AG04450 (cell line): ENCODE measurements at regions not wholly inside any gene's neighbourhood (a gene's known extent, or its start where the extent isn't known, plus 50 kb on each side); places are given as distances from the start of the nearest gene placed in this dataset.

Experiments used
- CTCF ChIA-PET: fragments of 300-600, 350-600 bp; formaldehyde crosslinking; extraction: SDS; loops from one replicate; lab custom pipeline; 2022; ENCODE audit warnings: antibody characterized with exemption, inconsistent platforms; lab: Charles Lee
- POLR2A ChIA-PET: fragments of 350-600 bp; formaldehyde crosslinking; extraction: SDS; loops from one replicate; lab custom pipeline; 2021; ENCODE audit warnings: antibody characterized with exemption, inconsistent platforms; lab: Yijun Ruan, JAX
- DNase-seq: peaks from one replicate; pipeline ENCODE4 v3.0.0-alpha.2; 2011; ENCODE audit warnings: low read depth, low spot score
- H3K27ac ChIP-seq: one replicate; pipeline ENCODE4 v1.5.1; 2012; ENCODE audit warnings: low read depth, low read length, control low read depth
- H3K27me3 ChIP-seq: one replicate; pipeline ENCODE4 v1.6.0; 2012; ENCODE audit warnings: low read length; ENCODE audit not compliant: control insufficient read depth, insufficient read depth
- H3K4me3 ChIP-seq: 2 replicates; pipeline ENCODE4 v1.5.1; 2011; ENCODE audit warnings: mild to moderate bottlenecking, low read depth, low read length, control low read depth
- H3K9me3 ChIP-seq: 2 replicates; pipeline ENCODE4 v1.5.1; 2012; ENCODE audit warnings: low read length; ENCODE audit not compliant: control insufficient read depth, insufficient read depth
- CTCF ChIP-seq: IDR thresholded peaks from 2 replicates; pipeline ENCODE4 v1.5.1; 2011; ENCODE audit warnings: low read depth, low read length, control low read depth, inconsistent platforms

- H3K9me3 ChIP-seq = no peaks in the 10 kb centered on the region
- no peak overlapping the region for H3K4me3 ChIP-seq
- CTCF ChIA-PET = no interaction called here
- POLR2A ChIA-PET = no interaction called here
- H3K27ac ChIP-seq = no peak overlapping the region
- no peak for DNase-seq
- no peak for TF ChIP-seq CTCF
- H3K27me3 ChIP-seq = no peaks in the 10 kb centered on the region
Observed at GRCh38 chr4:126807132-126807531, 825.6 kb upstream of the INTU start.

GRCh38 chr4:126812076-126812475 is 820.7 kb upstream of the INTU start:
- ChIA-PET CTCF (no interaction called here), POLR2A (no interaction called here)
- Histone ChIP-seq H3K27me3 (no peaks in the 10 kb centered on the region), H3K4me3 (no peak overlapping the region), H3K9me3 (no peaks in the 10 kb centered on the region), H3K27ac (no peak overlapping the region)
- no peak for DNase-seq
- no peak for TF ChIP-seq CTCF

GRCh38 chr4:126820631-126821030 is 812.1 kb upstream of the INTU start:
- no peak overlapping the region for H3K4me3 ChIP-seq
- POLR2A ChIA-PET = no interaction called here

GRCh38 chr4:126821152-126821551 is 811.6 kb upstream of the INTU start:
- ChIA-PET CTCF (no interaction called here), POLR2A (no interaction called here)
- Histone ChIP-seq H3K27ac (no peak overlapping the region), H3K27me3 (no peaks in the 10 kb centered on the region), H3K9me3 (no peaks in the 10 kb centered on the region), H3K4me3 (no peak overlapping the region)
- no peak for TF ChIP-seq CTCF
- no peak for DNase-seq

More at GRCh38 chr4:126820631-126821030, 812.1 kb upstream of the INTU start:
- Histone ChIP-seq H3K27ac (no peak overlapping the region), H3K9me3 (no peaks in the 10 kb centered on the region), H3K27me3 (no peaks in the 10 kb centered on the region)
- CTCF ChIA-PET = no interaction called here
- TF ChIP-seq CTCF = no peak
- no peak for DNase-seq

GRCh38 chr4:126825083-126825482 is 807.7 kb upstream of the INTU start:
- no peaks in the 10 kb centered on the region; the same call in 1 of the 2 replicates for H3K9me3 ChIP-seq
- H3K27me3 ChIP-seq = no peaks in the 10 kb centered on the region
- no peak for TF ChIP-seq CTCF
- ChIA-PET CTCF (no interaction called here), POLR2A (no interaction called here)
- no peak overlapping the region for H3K4me3 ChIP-seq
- no peak for DNase-seq
- no peak overlapping the region for H3K27ac ChIP-seq
